ENCODE measurements at regions not wholly inside any gene's neighbourhood (a gene's known extent, or its start where the extent isn't known, plus 50 kb on each side); places are given as distances from the start of the nearest gene placed in this dataset.

GRCh38 chr14:22472935-22473854 is 115.8 kb downstream of the DAD1 start:
- TF ChIP-seq EZH2 (IDR thresholded peaks at IDR 0.05; ENCODE audit: low read length): no peak
- peak; percentile 52 to 58 (median 53) for TF ChIP-seq CTCF (optimal IDR thresholded peaks at IDR 0.05 in 1 of 3, IDR thresholded peaks at IDR 0.05 in 1 of 3, conservative IDR thresholded peaks at IDR 0.05 in 1 of 3; ENCODE audit: extremely low read depth in 1 of 3, insufficient read depth in 2 of 3, low read length in 3 of 3)
- Histone ChIP-seq H3K4me1 (ENCODE audit: control insufficient read depth, extremely low read depth, insufficient read depth, low read length) (peaks cover 3% of the 10 kb centered on the region), H3K9me3 (ENCODE audit: control insufficient read depth, low read depth, low read length) (no peaks in the 10 kb centered on the region), H3K4me3 (ENCODE audit: control insufficient read depth in 2 of 3, extremely low read depth in 1 of 3, insufficient read depth in 2 of 3, low read depth in 1 of 3, low read length in 3 of 3) (no peak overlapping the region), H3K9ac (ENCODE audit: control insufficient read depth, extremely low read depth, insufficient read depth, low read length) (no peak overlapping the region), H3K27me3 (ENCODE audit: control insufficient read depth, extremely low read depth, insufficient read depth, low read length) (no peaks in the 10 kb centered on the region), H2AFZ (ENCODE audit: control insufficient read depth, low read length) (no peak overlapping the region), H3K9me1 (ENCODE audit: control insufficient read depth, extremely low read depth, insufficient read depth, low read length) (no peaks in the 10 kb centered on the region), H3K36me3 (ENCODE audit: control insufficient read depth in 2 of 2, extremely low read depth in 1 of 2, insufficient read depth in 2 of 2, low read length in 2 of 2) (no peaks in the 10 kb centered on the region), H3K79me2 (ENCODE audit: control insufficient read depth, insufficient read depth, low read length) (no peaks in the 10 kb centered on the region), H3K27ac (ENCODE audit: control insufficient read depth, insufficient read depth, low read length) (no peak overlapping the region), H4K20me1 (ENCODE audit: control insufficient read depth, extremely low read depth, insufficient read depth, low read length) (no peaks in the 10 kb centered on the region), H3K4me2 (ENCODE audit: control insufficient read depth, extremely low read depth, insufficient read depth, low read depth, low read length) (no peak overlapping the region)
- dilution Hi-C loops (cut with MboI; ENCODE audit: extremely low pct_ligation_motif_present, low sequenced_read_pairs): no loop called here
- no peak for FAIRE-seq
- no peak for DNase-seq (ENCODE audit: low read depth, low spot score)

- Histone ChIP-seq H3K79me2 (ENCODE audit: control insufficient read depth, insufficient read depth, low read length) (no peaks in the 10 kb centered on the region), H3K4me2 (ENCODE audit: control insufficient read depth, extremely low read depth, insufficient read depth, low read depth, low read length) (no peak overlapping the region), H2AFZ (ENCODE audit: control insufficient read depth, low read length) (no peak overlapping the region), H3K9me1 (ENCODE audit: control insufficient read depth, extremely low read depth, insufficient read depth, low read length) (no peaks in the 10 kb centered on the region), H3K36me3 (ENCODE audit: control insufficient read depth in 2 of 2, extremely low read depth in 1 of 2, insufficient read depth in 2 of 2, low read length in 2 of 2) (no peaks in the 10 kb centered on the region), H4K20me1 (ENCODE audit: control insufficient read depth, extremely low read depth, insufficient read depth, low read length) (no peaks in the 10 kb centered on the region), H3K27me3 (ENCODE audit: control insufficient read depth, extremely low read depth, insufficient read depth, low read length) (no peaks in the 10 kb centered on the region), H3K4me3 (ENCODE audit: control insufficient read depth in 2 of 3, extremely low read depth in 1 of 3, insufficient read depth in 2 of 3, low read depth in 1 of 3, low read length in 3 of 3) (no peak overlapping the region), H3K9me3 (ENCODE audit: control insufficient read depth, low read depth, low read length) (no peaks in the 10 kb centered on the region), H3K4me1 (ENCODE audit: control insufficient read depth, extremely low read depth, insufficient read depth, low read length) (peaks cover 3% of the 10 kb centered on the region), H3K27ac (ENCODE audit: control insufficient read depth, insufficient read depth, low read length) (no peak overlapping the region), H3K9ac (ENCODE audit: control insufficient read depth, extremely low read depth, insufficient read depth, low read length) (no peak overlapping the region)
- dilution Hi-C loops (cut with MboI; ENCODE audit: extremely low pct_ligation_motif_present, low sequenced_read_pairs): no loop called here
- DNase-seq (ENCODE audit: low read depth, low spot score) (no peak), FAIRE-seq (no peak)
- TF ChIP-seq CTCF (optimal IDR thresholded peaks at IDR 0.05 in 1 of 3, IDR thresholded peaks at IDR 0.05 in 1 of 3, conservative IDR thresholded peaks at IDR 0.05 in 1 of 3; ENCODE audit: extremely low read depth in 1 of 3, insufficient read depth in 2 of 3, low read length in 3 of 3) (no peak), EZH2 (IDR thresholded peaks at IDR 0.05; ENCODE audit: low read length) (no peak)
Measured at GRCh38 chr14:22472466-22472865, 116.6 kb downstream of the DAD1 start.
